ENCODE measurements at regions not wholly inside any gene's neighbourhood (a gene's known extent, or its start where the extent isn't known, plus 50 kb on each side); places are given as distances from the start of the nearest gene placed in this dataset.

DNA sequence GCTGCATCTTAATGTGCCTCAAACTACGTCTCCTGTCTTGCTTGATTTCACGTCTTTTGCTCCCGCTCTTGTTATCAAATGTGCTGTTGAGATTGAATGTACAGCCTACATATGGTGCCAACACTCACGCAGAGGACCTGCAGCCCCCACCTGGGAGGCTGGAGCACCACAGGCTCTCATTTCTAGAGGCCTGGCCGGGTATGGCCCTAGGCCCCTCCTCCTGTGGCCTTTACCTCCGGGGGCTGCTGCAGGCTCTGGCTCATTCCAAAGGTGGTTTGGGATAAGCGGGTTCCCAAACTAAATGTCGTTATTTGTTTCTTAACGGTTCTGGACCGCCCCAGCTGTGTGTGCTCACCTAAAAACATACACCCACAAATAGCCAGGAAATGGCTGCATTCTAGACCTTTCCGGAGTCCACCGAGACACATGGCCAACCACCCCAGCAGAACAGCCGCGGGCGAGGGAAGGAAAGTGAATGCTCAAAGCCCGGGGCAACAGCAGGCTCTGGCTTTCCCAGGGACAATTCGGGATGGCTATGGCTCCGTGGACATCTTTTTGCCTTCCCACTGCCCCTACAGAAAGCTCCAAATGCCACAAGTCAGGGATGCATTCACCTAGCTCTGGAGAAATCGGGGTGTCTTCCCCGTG is 105.9 kb downstream of the ENGASE start:
- TF ChIP-seq, protein P1, sequence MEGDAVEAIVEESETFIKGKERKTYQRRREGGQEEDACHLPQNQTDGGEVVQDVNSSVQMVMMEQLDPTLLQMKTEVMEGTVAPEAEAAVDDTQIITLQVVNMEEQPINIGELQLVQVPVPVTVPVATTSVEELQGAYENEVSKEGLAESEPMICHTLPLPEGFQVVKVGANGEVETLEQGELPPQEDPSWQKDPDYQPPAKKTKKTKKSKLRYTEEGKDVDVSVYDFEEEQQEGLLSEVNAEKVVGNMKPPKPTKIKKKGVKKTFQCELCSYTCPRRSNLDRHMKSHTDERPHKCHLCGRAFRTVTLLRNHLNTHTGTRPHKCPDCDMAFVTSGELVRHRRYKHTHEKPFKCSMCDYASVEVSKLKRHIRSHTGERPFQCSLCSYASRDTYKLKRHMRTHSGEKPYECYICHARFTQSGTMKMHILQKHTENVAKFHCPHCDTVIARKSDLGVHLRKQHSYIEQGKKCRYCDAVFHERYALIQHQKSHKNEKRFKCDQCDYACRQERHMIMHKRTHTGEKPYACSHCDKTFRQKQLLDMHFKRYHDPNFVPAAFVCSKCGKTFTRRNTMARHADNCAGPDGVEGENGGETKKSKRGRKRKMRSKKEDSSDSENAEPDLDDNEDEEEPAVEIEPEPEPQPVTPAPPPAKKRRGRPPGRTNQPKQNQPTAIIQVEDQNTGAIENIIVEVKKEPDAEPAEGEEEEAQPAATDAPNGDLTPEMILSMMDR (IDR thresholded peaks at IDR 0.05) = no peak
- no peak for TF ChIP-seq POLR2A (IDR thresholded peaks at IDR 0.05)

Data from tibial nerve (tissue), 3 donors.